Prostate gland (tissue), 2 donors: ENCODE measurements at regions not wholly inside any gene's neighbourhood (a gene's known extent, or its start where the extent isn't known, plus 50 kb on each side); places are given as distances from the start of the nearest gene placed in this dataset.

ENCODE experiments used
- DNase-seq: peaks from one replicate; pipeline ENCODE4 v3.0.0-alpha.2; 2019; ENCODE audit warnings: low spot score
- H3K27ac ChIP-seq, 2 donors: fragments of 200-600 bp; sonication (generic); 2 replicates each; pipeline ENCODE4 v1.5.1; 2017 to 2019
- H3K27me3 ChIP-seq: fragments of 200-600 bp; sonication (generic); replicated peaks from 2 replicates; pipeline ENCODE4 v1.5.1; 2019; ENCODE audit not compliant: insufficient read depth
- H3K36me3 ChIP-seq, 2 donors: fragments of 200-600 bp; sonication (generic); 1 replicate in 1 of 2; 2 replicates in 1 of 2; pipeline versions ENCODE4 v1.5.1 to v1.8.1; 2017 to 2019
- H3K4me1 ChIP-seq: fragments of 200-600 bp; sonication (generic); replicated peaks from 2 replicates; pipeline ENCODE4 v1.5.1; 2019
- H3K4me3 ChIP-seq, 2 donors: fragments of 200-600 bp; sonication (generic); 2 replicates each; pipeline ENCODE4 v1.5.1; 2017 to 2019
- H3K9me3 ChIP-seq: fragments of 200-600 bp; sonication (generic); 2 replicates; pipeline ENCODE4 v1.5.1; 2017
- CTCF ChIP-seq, 4 experiments: fragments of 200-600 bp in 2 of 4; fragments of 450-650 bp in 2 of 4; sonication (generic) in 2 of 4; IDR thresholded peaks; 1 replicate in 3 of 4; 2 replicates in 1 of 4; pipeline ENCODE4 v1.5.1; 2016 to 2019; ENCODE audit warnings: antibody characterized with exemption in 4 of 4, mild to moderate bottlenecking in 2 of 4, moderate library complexity in 2 of 4
- POLR2A ChIP-seq: fragments of 450-650 bp; IDR thresholded peaks from one replicate; pipeline ENCODE4 v1.6.1; 2016; ENCODE audit warnings: antibody characterized with exemption, mild to moderate bottlenecking
- POLR2AphosphoS5 ChIP-seq: sonication (generic); formaldehyde crosslinking; IDR thresholded peaks from one replicate; pipeline ENCODE4 v1.6.1; 2017; ENCODE audit warnings: antibody characterized with exemption
- WGBS: methylation state at CpG from one replicate; pipeline ENCODE4 v1.1.5; 2018; 5-methylcytosine and 5-hydroxymethylcytosine counted together
- intact Hi-C: fragments of 100-400 bp; cut with DNase I; formaldehyde crosslinking; loops from one replicate; pipeline ENCODE4 v1.14.2; 2022

GRCh38 chr12:66055837-66056319, 74.7 kb downstream of the LLPH start:
- Histone ChIP-seq H3K9me3 (no peaks in the 10 kb centered on the region), H3K4me1 (no peaks in the 10 kb centered on the region), H3K4me3 (no peak overlapping the region), H3K27me3 (no peaks in the 10 kb centered on the region), H3K36me3 (no peaks in the 10 kb centered on the region), H3K27ac (no peak overlapping the region)
- peak; percentile 7 for DNase-seq
- WGBS, result 64% methylated on average over 2 of the region's 2 CpGs
- intact Hi-C loops, result no loop called here
- no peak for TF ChIP-seq CTCF (IDR thresholded peaks at IDR 0.05)
- no peak for TF ChIP-seq POLR2AphosphoS5
- no peak for TF ChIP-seq POLR2A

DNA sequence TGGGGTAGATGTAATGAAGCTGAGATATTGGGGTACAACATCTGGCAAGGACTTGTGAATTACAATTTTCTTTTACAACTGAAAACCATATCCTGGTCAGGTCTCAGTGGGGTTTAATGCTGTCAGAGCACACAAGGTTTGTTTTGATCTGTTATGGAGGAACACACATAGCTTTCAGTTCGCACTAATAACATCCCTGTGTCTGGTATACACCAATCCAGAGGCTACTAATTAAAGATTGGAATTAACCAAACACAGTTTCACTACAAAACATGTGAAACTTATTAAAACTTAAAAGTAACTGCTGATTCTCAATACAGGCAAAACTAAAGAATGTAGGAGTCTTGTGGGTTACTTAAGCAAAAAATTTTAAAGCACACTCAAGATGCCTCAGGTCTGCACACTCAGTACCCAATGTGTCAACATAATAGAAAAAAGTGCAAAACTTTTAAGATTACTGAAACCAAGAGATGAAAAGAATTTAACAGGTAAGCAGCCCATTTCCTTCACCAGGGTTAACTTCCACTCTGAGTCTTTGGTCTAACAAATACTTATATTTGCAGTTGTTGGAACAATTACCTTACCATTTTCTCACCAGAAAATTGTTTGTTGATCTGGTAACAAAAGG, 77.4 kb downstream of the LLPH start:
- H3K4me1 ChIP-seq, result no peaks in the 10 kb centered on the region
- H3K36me3 ChIP-seq, result no peaks in the 10 kb centered on the region
- H3K27me3 ChIP-seq, result no peaks in the 10 kb centered on the region
- DNase-seq, result no peak
- 93% methylated on average over 1 of the region's 1 CpG for WGBS
- no peak for TF ChIP-seq POLR2A
- no peak for TF ChIP-seq CTCF (IDR thresholded peaks at IDR 0.05)
- TF ChIP-seq POLR2AphosphoS5, result no peak
- no peak overlapping the region for H3K27ac ChIP-seq
- intact Hi-C loops, result no loop called here
- H3K4me3 ChIP-seq, result no peak overlapping the region
- no peaks in the 10 kb centered on the region for H3K9me3 ChIP-seq

- H3K9me3 ChIP-seq, result no peaks in the 10 kb centered on the region
- H3K27ac ChIP-seq, result no peak overlapping the region
- no peak for TF ChIP-seq CTCF (IDR thresholded peaks at IDR 0.05)
- TF ChIP-seq POLR2AphosphoS5, result no peak
- no peak for TF ChIP-seq POLR2A
- H3K36me3 ChIP-seq, result no peaks in the 10 kb centered on the region
- H3K4me3 ChIP-seq, result no peak overlapping the region
- H3K4me1 ChIP-seq, result no peaks in the 10 kb centered on the region
- intact Hi-C loops, result no loop called here
- no peak for DNase-seq
- no peaks in the 10 kb centered on the region for H3K27me3 ChIP-seq
- WGBS, result 78% methylated on average over 4 of the region's 4 CpGs
Measured at GRCh38 chr12:66051361-66051760, 79.2 kb downstream of the LLPH start.

GRCh38 chr12:66050610-66051009, 79.9 kb downstream of the LLPH start:
- H3K9me3 ChIP-seq, result no peaks in the 10 kb centered on the region
- H3K27me3 ChIP-seq, result no peaks in the 10 kb centered on the region
- no peak overlapping the region for H3K27ac ChIP-seq
- WGBS, result 80% methylated on average over 1 of the region's 1 CpG
- no peaks in the 10 kb centered on the region for H3K4me1 ChIP-seq
- no peak for TF ChIP-seq POLR2A
- no peak for TF ChIP-seq POLR2AphosphoS5
- intact Hi-C loops, result no loop called here
- H3K36me3 ChIP-seq, result no peaks in the 10 kb centered on the region
- DNase-seq, result no peak
- H3K4me3 ChIP-seq, result no peak overlapping the region

GRCh38 chr12:66050283-66050576, 80.3 kb downstream of the LLPH start:
- Histone ChIP-seq H3K4me1 (no peaks in the 10 kb centered on the region), H3K4me3 (no peak overlapping the region), H3K9me3 (no peaks in the 10 kb centered on the region), H3K27me3 (no peaks in the 10 kb centered on the region), H3K27ac (no peak overlapping the region), H3K36me3 (no peaks in the 10 kb centered on the region)
- no peak for DNase-seq
- TF ChIP-seq POLR2AphosphoS5, result no peak
- TF ChIP-seq CTCF (IDR thresholded peaks at IDR 0.05), result no peak
- TF ChIP-seq POLR2A, result no peak
- intact Hi-C loops, result no loop called here
